Right atrium auricular region (tissue), 2 donors: ENCODE measurements at regions not wholly inside any gene's neighbourhood (a gene's known extent, or its start where the extent isn't known, plus 50 kb on each side); places are given as distances from the start of the nearest gene placed in this dataset.
"Not testable (repeated sequence)": the region's sequence is repeated elsewhere in the genome, so short reads cannot be mapped to it uniquely, and the experiment has no call there.

Experiments used
- DNase-seq: peaks from one replicate; pipeline ENCODE4 v3.0.0-alpha.2; 2019; ENCODE audit warnings: low spot score
- H3K27ac ChIP-seq, 2 donors: fragments of 200-600 bp; sonication (generic); 1 replicate in 1 of 2; 2 replicates in 1 of 2; pipeline ENCODE4 v1.5.1; 2016 to 2019
- H3K27me3 ChIP-seq, 2 donors: fragments of 200-600 bp; sonication (generic); one replicate each; pipeline versions ENCODE4 v1.5.1 to v1.6.0; 2017 to 2019
- H3K36me3 ChIP-seq: fragments of 200-600 bp; sonication (generic); one replicate; pipeline ENCODE4 v1.5.1; 2016
- H3K4me1 ChIP-seq, 2 donors: fragments of 200-600 bp; sonication (generic); one replicate each; pipeline versions ENCODE4 v1.5.1 to v1.6.0; 2017 to 2019
- H3K4me3 ChIP-seq, 2 donors: fragments of 200-600 bp; sonication (generic); 1 replicate in 1 of 2; 2 replicates in 1 of 2; pipeline ENCODE4 v1.5.1; 2017 to 2019; ENCODE audit warnings: mild to moderate bottlenecking in 1 of 2, moderate library complexity in 1 of 2
- H3K9me3 ChIP-seq, 2 donors: fragments of 200-600 bp; sonication (generic); one replicate each; pipeline ENCODE4 v1.5.1; 2019
- TF ChIP-seq, protein P1 (sequence below), 2 donors: fragments of 200-600 bp; sonication (generic); IDR thresholded peaks; one replicate each; pipeline ENCODE4 v1.5.1; 2019; ENCODE audit warnings: antibody characterized with exemption in 2 of 2

DNA sequence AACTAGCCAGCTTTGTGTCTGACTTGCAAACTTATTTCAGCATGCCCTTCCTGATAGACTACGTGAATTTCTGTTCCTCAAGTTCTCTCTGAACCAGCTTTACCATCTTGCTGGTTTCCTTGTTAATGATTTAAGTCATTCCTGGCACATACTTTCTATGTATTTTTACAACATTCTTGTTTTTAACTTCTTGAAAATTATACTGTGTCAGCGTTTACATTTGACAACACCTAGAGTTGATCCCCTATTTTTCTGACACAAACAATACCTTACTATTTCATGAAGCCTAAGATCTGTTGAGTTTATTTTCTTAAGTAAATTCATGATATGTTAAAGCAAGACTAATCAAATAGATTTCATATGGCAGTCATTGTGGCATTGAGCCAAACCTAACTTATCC lies 686.3 kb downstream of the XPNPEP1 start:
- Histone ChIP-seq H3K27ac (no peak overlapping the region), H3K9me3 (no peaks in the 10 kb centered on the region), H3K27me3 (no peaks in the 10 kb centered on the region), H3K4me1 (no peaks in the 10 kb centered on the region), H3K36me3 (no peaks in the 10 kb centered on the region), H3K4me3 (no peak overlapping the region)
- TF ChIP-seq, protein P1, sequence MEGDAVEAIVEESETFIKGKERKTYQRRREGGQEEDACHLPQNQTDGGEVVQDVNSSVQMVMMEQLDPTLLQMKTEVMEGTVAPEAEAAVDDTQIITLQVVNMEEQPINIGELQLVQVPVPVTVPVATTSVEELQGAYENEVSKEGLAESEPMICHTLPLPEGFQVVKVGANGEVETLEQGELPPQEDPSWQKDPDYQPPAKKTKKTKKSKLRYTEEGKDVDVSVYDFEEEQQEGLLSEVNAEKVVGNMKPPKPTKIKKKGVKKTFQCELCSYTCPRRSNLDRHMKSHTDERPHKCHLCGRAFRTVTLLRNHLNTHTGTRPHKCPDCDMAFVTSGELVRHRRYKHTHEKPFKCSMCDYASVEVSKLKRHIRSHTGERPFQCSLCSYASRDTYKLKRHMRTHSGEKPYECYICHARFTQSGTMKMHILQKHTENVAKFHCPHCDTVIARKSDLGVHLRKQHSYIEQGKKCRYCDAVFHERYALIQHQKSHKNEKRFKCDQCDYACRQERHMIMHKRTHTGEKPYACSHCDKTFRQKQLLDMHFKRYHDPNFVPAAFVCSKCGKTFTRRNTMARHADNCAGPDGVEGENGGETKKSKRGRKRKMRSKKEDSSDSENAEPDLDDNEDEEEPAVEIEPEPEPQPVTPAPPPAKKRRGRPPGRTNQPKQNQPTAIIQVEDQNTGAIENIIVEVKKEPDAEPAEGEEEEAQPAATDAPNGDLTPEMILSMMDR (IDR thresholded peaks at IDR 0.05): no peak
- no peak for DNase-seq

DNA sequence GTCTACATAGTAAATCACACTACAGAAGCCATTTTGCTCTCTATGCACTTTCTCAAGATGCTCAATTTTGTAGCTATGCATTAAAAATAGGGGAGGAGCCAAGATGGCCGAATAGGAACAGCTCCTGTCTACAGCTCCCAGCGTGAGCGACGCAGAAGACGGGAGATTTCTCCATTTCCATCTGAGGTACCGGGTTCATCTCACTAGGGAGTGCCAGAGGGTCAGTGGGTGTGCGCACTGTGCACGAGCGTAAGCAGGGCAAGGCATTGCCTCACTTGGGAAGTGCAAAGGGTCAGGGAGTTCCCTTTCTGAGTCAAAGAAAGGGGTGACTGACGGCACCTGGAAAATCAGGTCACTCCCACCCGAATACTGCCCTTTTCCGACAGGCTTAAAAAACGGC lies 699.8 kb downstream of the XPNPEP1 start:
- H3K9me3 ChIP-seq, H3K27ac ChIP-seq, DNase-seq, H3K27me3 ChIP-seq, H3K4me1 ChIP-seq, H3K4me3 ChIP-seq, H3K36me3 ChIP-seq: not testable (repeated sequence)

DNA sequence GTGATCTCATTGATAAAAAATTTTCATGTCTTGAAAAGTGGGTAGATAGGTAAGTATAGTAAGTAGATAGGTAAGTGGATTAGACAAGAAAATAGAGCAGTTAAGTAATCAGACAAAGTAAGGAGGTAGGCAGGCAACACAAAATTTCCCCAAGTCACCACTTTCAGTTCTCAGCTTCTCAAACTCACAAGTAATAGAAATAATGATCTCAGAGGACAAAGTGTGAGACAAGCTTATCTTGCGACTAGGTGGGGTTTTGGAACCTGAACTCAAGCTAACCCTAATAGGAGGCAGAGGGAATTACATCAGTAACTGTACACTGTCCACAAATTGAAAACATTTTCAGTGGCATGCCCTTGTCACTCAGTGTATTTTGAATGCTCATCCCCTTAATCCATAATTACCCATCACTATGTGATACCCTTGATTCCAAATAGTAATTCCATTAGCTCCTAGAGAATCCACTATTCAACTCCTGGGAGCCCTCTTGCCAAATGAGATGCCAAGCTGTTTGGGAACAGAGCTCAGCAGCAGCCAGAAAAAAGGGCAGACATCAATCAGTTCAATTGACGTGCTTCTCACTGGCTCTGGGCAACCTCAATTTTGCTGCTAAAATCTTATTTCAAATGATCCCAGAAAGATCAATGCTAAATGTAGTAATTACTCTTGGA lies 703.2 kb downstream of the XPNPEP1 start:
- H3K27ac ChIP-seq: no peak overlapping the region
- no peaks in the 10 kb centered on the region for H3K4me1 ChIP-seq
- no peaks in the 10 kb centered on the region for H3K36me3 ChIP-seq
- H3K9me3 ChIP-seq: no peaks in the 10 kb centered on the region
- TF ChIP-seq, protein P1 (IDR thresholded peaks at IDR 0.05): no peak
- no peak for DNase-seq
- H3K27me3 ChIP-seq: no peaks in the 10 kb centered on the region
- no peak overlapping the region for H3K4me3 ChIP-seq

DNA sequence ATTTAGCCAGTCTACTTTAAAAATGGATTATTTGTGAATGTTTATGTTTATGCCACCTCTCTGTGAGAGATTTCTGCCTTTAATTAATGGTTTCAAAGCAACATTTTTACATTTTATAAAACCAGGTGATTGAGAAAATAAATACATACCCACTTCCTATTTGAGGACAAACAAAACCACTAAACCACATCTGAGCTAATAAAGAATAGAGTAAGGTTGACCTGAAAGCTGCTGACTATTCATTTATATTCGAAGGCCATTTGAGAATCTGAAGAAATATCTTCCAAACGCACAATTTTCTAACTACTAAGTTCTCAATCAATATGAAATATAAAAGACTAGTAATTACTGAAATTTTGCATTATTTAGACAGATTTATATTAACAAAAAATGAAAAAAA lies 705.1 kb downstream of the XPNPEP1 start:
- TF ChIP-seq, protein P1 (IDR thresholded peaks at IDR 0.05): no peak
- Histone ChIP-seq H3K36me3 (no peaks in the 10 kb centered on the region), H3K27ac (no peak overlapping the region), H3K4me1 (no peaks in the 10 kb centered on the region), H3K27me3 (no peaks in the 10 kb centered on the region), H3K4me3 (no peak overlapping the region), H3K9me3 (no peaks in the 10 kb centered on the region)
- DNase-seq: no peak

DNA sequence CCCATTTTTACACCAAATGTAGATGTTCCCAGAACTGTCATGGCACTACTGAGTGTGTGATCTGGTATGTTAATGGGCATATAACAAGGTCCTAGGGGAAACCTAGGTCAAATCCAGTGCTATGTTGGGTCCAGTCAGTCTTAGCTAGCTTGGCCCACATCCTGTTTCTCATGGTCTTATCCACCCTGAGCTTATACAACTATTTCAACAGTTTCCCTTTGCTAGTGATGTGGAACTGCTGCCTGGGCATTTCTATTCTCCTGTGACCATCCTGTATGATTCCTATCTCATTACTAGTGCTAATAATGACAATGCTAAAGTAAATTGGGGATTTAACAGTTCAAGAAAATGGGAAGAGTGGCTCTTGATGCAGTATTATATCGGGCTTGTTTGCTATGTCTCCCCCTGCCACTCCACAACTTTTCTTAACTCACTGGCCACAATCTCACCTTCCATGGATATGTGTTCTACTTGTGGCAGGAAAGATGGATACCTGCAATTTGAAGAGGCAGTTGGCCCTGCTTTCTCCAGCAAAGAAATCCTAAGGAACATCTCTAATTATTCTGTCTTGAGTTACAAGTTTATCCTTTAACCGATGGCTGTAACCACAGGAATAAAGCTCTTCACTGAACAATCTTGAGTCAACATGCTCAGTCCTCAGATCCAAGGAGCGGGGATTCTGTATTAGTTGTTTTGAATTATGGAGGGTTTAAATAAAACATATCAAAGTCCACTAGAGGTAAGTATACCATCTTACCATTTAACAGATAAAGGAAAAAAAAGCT lies 707.8 kb downstream of the XPNPEP1 start:
- H3K9me3 ChIP-seq: no peaks in the 10 kb centered on the region
- no peak for DNase-seq
- no peak overlapping the region for H3K4me3 ChIP-seq
- H3K27me3 ChIP-seq: no peaks in the 10 kb centered on the region
- TF ChIP-seq, protein P1 (IDR thresholded peaks at IDR 0.05): no peak
- no peak overlapping the region for H3K27ac ChIP-seq
- H3K4me1 ChIP-seq: no peaks in the 10 kb centered on the region
- H3K36me3 ChIP-seq: no peaks in the 10 kb centered on the region

DNA sequence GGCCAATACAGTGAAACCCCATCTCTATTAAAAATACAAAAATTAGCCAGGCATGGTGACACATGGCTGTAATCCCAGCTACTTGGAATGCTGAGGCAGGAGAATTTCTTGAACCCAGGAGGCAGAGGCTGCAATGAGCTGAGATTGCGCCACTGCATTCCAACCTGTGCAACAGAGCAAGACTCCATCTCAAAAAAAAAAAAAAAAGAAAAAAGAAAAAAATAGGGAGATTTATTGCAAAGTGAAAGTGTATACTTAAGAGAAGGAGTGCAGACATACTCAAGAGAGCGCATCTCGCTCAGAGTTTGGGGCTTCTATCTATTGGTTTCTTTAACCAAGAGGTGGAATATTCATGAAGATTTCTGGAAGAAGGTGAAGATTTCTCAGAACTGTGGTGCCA lies 708.4 kb downstream of the XPNPEP1 start:
- H3K27ac ChIP-seq, DNase-seq, H3K9me3 ChIP-seq, H3K4me1 ChIP-seq, H3K27me3 ChIP-seq, H3K4me3 ChIP-seq, H3K36me3 ChIP-seq: not testable (repeated sequence)

DNA sequence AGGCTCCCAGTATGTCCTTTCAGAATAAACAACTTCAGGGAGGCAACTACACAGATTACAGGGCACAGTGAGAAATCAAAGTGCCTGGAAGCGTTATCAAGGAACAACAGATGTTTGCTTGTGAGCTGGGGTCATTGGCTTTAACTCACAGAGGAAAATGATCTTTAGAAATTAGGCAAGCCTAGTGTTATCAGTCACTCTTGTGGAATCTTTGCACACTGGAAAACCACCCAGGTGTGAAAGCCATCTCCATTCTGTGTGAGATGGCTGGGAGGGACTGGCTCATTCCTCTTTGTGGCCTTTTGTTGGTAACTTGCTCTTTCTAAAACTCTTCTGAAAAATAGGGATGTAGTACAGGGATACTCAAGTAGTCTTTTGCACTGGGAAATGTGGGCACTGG lies 716.0 kb downstream of the XPNPEP1 start:
- Histone ChIP-seq H3K27me3 (no peaks in the 10 kb centered on the region), H3K36me3 (no peaks in the 10 kb centered on the region), H3K27ac (no peak overlapping the region), H3K4me3 (no peak overlapping the region), H3K4me1 (no peaks in the 10 kb centered on the region), H3K9me3 (no peaks in the 10 kb centered on the region)
- TF ChIP-seq, protein P1 (IDR thresholded peaks at IDR 0.05): no peak
- no peak for DNase-seq
